ENCODE measurements at regions not wholly inside any gene's neighbourhood (a gene's known extent, or its start where the extent isn't known, plus 50 kb on each side); places are given as distances from the start of the nearest gene placed in this dataset.
"Not testable (repeated sequence)": the region's sequence is repeated elsewhere in the genome, so short reads cannot be mapped to it uniquely, and the experiment has no call there.

GRCh38 chr18:9021458-9021857 is 81.0 kb upstream of the NDUFV2 start:
- no peak for DNase-seq

DNA sequence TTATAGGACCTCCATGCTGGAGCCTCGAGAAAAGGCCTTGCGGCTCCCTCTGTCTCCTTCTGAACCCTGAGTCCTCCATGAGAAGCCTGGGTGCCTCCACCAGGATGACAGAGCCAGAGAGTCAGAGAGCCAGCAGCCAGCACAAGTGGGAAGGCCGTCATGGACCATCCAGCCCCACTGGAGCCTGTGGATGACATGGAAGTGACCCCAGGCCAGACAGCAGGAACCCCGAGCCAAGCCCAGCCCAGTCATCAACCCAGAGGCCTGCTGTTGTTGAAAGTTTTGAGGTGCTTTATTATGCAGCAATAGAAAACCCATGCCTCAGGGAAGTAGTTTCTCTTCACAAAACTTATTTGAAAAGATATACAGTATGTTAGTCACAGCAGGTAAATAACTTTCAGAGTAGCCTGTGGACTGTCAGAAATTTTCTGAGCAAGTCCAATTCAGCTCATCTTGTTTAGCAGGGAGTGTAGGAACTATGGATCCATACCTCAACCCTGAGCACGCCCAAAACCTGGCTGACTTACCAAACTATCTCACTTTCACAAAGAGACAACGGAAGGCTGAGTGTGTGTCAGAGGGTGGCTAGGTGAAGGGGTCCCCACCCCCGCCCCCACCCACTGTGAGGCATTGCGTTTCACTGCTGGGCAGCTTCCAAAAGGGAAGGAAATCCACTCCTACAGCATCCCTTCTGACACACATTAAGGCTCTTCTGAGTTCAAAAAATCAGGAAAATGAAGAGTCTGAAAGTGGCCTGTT is 79.9 kb upstream of the NDUFV2 start:
- DNase-seq = no peak

DNA sequence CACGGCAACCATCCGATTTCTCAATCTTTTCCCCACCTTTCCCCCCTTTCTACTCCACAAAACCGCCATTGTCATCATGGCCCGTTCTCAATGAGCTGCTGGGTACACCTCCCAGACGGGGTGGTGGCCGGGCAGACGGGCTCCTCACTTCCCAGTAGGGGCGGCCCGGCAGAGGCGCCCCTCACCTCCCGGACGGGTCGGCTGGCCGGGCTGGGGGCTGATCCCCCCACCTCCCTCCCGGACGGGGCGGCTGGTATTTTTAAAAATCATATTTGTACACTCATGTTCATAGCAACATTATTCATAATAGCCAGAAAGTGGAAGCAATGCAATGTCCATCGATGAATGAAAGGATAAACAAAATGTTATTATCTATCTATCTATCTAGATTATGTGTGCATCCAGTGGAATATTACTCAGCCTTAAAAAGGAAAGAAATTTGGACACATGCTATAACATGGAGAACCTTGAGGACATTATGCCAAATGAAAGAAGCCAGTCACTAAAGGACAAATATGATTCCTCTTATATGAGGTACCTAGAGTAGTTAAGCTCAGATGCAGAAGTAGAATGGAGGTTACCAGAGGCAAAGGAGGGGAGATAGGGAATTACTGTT is 78.4 kb upstream of the NDUFV2 start:
- not testable (repeated sequence) for DNase-seq

DNA sequence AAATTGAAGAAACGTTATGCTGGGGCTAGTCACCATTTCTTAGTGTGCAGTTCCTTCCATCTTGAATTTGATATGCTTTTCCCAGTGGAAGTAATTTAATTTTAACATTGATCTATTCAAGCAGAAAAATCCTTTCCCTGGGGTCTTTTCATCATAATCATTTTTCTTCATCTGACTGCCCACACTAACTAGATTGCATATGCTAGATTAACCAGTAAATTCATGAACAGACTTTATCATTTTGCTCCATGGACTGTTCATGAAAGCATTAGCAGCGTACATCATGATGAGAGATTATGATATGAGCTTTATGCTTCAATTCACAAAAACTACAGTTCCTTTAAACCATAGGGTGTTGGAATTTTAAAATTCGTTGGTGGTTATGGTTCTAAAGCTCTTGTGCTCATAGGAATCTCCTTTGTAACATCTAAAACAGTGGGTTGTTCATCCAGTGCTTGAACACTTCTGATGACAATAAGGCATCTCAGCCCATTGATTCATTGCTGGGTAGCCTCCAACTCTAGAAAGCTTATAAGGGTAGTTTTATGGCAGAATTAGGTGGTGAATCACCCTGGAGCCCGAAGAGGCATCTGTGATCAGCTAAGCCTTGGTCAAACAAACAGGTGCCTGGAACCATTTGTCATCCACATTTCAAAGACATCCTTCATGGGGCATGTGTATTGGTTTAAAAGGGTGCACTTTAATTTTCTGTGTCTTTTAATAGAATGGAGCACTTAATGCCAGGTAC is 77.2 kb upstream of the NDUFV2 start:
- no peak for DNase-seq

- no peak for DNase-seq
Observed at GRCh38 chr18:9029131-9029530, 73.4 kb upstream of the NDUFV2 start.

GRCh38 chr18:9032519-9032918 is 70.0 kb upstream of the NDUFV2 start:
- no peak for DNase-seq

GRCh38 chr18:9038277-9038871 is 64.1 kb upstream of the NDUFV2 start:
- DNase-seq = no peak

GRCh38 chr18:9039441-9040071 is 62.9 kb upstream of the NDUFV2 start:
- no peak for DNase-seq

DNA sequence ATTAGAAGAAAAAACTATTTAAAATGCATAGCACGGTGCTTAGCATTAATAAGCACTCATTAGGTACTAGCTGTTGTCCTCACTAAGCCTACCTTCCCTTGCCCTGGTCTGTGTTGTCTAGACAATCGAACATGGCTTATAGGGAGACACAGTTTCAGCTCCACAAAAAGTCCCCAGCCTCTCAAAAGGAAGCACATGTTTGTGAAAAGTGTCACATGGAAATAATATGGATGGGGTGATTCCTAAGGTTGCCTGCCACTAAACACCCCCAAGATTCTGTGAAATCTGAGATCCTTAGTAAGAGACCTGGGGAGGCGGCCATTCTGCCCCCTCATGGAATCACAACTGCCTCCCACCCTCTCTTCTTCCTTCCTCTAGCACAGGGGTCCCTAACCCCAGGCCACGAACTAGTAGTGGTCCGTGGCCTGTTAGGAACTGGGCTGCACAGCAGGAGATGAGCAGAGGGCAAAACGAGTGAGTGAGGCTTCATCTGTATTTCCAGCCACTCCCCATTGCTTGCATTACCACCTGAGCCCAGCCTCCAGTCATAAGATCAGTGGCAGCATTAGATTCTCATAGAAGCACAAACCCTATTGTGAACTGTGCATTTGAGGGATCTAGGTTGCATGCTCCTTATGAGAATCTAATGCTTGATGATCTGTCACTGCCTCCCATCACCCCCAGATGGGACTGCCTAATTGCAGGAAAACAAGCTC is 59.6 kb upstream of the NDUFV2 start:
- no peak for DNase-seq

- no peak for DNase-seq
Observed at GRCh38 chr18:9043581-9043980, 58.9 kb upstream of the NDUFV2 start.

DNA sequence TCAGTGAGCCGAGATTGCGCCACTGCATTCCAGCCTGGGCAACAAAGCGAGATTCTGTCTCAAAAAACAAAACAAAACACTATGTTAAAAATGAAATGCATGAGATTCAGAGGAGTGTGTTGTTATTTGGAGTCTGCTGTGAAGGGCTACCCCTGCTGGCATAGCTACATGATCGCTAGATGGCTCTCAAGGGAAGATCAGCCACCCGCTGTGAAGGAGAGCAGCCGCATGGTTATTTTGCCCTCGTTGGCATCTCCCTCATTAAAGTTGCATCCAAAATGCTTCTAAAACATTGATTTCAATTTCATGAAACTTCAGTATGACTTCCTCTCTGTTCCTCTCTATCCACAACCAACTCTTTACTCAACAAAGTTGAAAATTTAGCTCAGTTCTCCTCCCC is 54.8 kb upstream of the NDUFV2 start:
- DNase-seq = no peak

- no peak for DNase-seq
Observed at GRCh38 chr18:9048236-9048635, 54.3 kb upstream of the NDUFV2 start.

DNA sequence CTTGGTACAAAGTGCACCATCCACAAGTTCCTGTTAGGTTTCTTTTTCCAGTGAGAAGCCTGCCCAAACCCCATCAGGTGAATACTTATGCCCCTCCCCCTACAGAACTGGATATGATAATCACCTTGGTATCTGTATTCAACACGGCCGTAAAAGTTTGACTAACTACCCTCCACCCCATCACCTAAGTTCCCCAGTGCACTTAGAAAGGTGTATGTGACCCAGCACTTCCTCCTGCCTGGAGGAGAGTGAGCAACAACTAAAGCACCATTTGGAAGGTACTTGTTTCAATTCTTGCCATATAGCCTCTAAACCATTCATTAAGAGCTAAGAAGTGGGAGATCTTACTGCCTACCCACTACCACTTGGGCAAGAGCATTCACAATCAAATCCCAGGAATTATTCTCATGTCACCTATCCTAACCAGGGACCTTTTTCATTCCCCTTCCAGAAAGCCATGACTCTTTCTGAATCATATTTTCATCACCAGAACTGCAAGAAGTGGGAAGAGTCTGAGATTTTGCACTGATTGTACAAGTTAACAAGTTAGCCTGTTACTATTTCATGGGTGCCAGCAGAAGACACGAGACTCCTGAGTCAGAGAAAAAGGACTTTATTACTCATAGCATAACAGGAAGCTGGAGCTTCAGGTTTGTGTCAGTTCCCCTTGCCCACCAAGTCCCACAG is 53.5 kb upstream of the NDUFV2 start:
- DNase-seq = no peak

- no peak for DNase-seq
Observed at GRCh38 chr18:9049495-9049809, 53.0 kb upstream of the NDUFV2 start.

DNA sequence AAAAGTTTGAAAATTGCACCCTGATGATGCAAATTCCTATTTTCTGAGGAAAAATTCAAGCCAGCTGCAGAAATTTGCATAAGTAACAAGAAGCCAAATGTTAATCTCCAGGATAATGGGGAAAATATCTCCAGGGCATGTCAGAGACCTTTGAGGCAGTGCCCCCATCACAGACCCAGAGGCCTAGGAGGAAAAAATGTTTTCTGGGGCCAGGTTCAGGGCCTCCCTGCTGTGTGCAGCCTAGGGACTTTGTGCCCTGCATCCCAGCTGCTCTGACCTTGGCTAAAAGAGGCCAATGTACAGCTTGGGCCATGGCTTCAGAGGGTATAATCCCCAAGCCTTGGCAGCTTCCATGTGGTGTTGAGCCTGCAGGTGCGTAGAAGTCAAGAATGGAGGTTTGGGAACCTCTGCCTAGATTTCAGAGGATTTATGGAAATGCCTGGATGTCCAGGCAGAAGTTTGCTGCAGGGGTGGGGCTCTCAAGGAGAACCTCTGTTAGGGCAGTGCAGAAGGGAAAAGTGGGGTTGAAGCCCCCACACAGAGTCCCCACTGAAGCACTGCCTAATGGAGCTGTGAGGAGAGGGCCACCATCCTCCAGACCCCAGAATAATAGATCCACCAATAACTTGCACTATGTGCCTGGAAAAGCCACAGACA is 51.7 kb upstream of the NDUFV2 start:
- DNase-seq = not testable (repeated sequence)
